Stimulated activated CD4-positive, alpha-beta T cell treated with anti-CD3 and anti-CD28 coated beads, Interleukin-12 subunit alpha, Interleukin-12 subunit beta, amount 100 ng/mL, for 48 hours (primary cell): ENCODE measurements at regions not wholly inside any gene's neighbourhood (a gene's known extent, or its start where the extent isn't known, plus 50 kb on each side); places are given as distances from the start of the nearest gene placed in this dataset.

Experiments used
- DNase-seq, 3 donors: peaks; one replicate each; pipeline ENCODE4 v3.0.0-alpha.2; 2020; ENCODE audit warnings: low read depth in 2 of 3, low spot score in 1 of 3

DNA sequence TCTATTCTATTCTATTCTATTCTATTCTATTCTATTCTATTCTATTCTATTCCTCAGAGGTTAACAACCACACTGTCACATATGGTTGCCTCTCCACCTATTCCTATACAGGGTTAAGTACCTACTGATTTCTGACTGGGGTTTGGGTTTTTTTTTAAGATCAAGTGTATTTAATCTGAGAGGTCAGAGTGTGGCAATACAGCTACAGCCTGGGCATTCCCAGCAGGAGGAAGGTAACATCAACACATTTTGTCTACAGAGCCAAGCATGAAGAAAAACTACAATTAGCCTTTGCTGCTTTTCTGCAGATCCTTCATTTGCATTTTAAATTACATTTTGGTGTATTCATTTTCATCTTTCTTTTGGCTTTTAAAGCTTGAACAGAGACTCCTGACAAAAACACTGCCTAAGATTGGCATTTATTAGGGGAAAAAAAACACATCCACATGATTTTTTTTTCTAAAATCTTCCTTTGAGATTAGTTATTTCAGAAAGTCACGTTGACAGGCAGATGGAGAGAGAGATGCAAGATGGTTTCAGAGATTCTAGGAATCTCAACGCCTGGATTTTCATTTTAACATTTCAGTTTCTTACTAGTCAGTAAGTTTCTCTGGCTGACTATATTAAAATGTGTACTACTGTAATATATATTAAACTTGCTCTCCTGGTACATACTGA lies 255.9 kb upstream of the TET2 start:
- no peak for DNase-seq

GRCh38 chr4:104896660-104897645 lies 249.7 kb upstream of the TET2 start:
- DNase-seq: no peak

DNA sequence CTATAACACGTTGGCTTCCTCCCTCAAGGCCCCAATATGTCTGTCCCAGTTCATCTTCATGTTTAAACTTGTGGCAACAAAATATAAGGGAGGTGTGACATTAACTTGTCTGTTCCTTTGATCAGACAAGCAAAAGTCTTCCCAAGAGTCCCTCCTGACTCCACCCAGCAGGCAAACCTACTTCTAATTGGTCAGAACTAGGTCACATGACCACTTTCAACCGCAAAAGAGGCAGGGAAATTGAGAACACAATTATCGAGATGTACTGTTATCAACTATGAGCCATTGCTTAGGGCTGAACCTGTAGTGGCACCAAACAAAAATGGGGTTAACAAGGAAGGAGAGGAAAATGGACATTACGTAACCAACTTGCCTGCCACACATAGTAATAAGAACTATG lies 246.8 kb upstream of the TET2 start:
- DNase-seq: no peak

GRCh38 chr4:104901438-104901837 lies 245.2 kb upstream of the TET2 start:
- DNase-seq: no peak

DNA sequence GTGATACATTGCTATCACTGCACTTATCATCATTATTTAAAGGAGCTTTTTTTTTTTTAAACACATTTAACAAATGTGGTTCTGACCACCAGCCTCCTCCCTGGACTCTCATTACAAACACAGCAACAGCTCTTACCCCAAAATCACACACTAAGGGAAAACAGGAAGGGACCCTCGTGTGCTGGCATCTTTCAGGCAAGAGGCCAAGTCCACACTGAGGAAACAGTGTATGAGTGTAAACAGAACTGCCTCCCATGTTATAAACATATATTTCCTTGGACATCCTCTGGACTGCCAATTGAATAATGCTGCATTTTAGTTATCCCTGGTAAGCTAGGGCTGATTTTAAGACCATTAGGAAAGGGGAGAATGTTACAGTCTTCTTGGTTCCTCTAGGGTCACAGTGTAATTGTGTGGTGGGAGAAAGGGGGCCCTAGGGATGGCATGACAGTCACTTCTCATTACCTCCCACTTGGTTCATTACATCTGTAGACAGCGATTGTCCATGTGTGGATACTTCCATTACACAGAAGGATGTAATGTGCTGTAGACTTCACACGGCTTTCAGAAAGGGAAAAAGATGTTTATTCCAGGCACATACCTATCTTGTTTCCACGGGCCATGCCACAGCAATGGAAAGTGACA lies 244.6 kb upstream of the TET2 start:
- DNase-seq: no peak

- DNase-seq: no peak
These were observed 241.6 kb upstream of the TET2 start for GRCh38 chr4:104905065-104905464.

- DNase-seq: no peak
These were observed 241.1 kb upstream of the TET2 start for GRCh38 chr4:104905546-104905945.

GRCh38 chr4:104906276-104906675 lies 240.4 kb upstream of the TET2 start:
- DNase-seq: no peak

GRCh38 chr4:104907074-104907649 lies 239.5 kb upstream of the TET2 start:
- DNase-seq: no peak

DNA sequence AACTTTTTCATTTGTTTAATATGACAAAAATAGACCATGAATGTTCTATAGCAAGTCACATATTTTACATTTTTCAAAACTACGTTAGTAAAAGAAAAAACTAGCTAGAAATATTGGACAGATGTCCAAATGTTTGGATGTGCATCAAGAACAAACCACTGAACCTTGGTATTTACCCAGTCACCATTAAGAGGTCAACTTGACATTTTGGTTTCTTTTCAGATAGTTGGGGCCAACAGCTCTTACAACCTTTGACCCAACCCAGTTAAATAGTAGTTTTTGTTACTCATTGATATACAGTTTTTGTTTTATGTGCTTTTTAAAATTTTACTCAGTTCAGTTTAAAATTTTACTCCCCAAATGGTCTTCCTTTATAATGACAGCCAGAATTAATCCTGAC lies 238.7 kb upstream of the TET2 start:
- no peak for DNase-seq

GRCh38 chr4:104909376-104909775 lies 237.3 kb upstream of the TET2 start:
- DNase-seq: no peak

GRCh38 chr4:104912518-104912917 lies 234.2 kb upstream of the TET2 start:
- no peak for DNase-seq

GRCh38 chr4:104915373-104915772 lies 231.3 kb upstream of the TET2 start:
- DNase-seq: no peak

DNA sequence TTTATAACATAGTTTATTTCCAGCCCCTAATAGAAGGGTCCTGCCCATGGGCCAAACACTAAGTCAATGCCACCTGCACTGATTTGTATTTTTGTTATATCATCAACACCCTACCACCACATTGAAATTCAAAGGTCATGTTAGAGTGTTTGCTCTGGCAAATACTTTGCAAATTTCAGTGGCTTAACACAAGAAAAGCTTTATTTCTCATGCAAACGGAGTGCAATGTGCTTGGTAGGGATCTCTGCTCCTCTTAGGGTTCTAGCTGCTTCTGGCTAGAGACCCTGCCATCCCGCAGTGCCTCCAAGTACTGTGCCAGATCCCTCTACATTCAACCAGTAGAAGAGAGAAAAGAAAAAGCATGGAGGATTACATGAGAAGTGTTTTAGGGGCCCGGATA lies 230.8 kb upstream of the TET2 start:
- no peak for DNase-seq

- DNase-seq: no peak
These were observed 227.3 kb upstream of the TET2 start for GRCh38 chr4:104919406-104919805.

DNA sequence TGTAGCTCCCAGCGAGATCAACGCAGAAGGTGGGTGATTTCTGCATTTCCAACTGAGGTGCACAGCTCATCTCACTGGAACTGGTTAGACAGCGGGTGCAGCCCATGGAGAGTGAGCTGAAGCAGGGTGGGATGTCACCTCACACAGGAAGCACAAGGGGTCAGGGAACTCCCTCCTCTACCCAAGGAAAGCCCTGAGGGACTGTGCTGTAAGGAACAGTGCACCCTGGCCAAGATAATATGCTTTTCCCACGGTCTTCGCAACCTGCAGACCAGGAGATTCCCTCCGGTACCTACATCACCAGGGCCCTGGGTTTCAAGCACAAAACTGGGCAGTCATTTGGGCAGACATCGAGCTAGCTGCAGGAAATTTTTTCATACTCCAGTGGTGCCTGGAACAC lies 216.4 kb upstream of the TET2 start:
- no peak for DNase-seq

DNA sequence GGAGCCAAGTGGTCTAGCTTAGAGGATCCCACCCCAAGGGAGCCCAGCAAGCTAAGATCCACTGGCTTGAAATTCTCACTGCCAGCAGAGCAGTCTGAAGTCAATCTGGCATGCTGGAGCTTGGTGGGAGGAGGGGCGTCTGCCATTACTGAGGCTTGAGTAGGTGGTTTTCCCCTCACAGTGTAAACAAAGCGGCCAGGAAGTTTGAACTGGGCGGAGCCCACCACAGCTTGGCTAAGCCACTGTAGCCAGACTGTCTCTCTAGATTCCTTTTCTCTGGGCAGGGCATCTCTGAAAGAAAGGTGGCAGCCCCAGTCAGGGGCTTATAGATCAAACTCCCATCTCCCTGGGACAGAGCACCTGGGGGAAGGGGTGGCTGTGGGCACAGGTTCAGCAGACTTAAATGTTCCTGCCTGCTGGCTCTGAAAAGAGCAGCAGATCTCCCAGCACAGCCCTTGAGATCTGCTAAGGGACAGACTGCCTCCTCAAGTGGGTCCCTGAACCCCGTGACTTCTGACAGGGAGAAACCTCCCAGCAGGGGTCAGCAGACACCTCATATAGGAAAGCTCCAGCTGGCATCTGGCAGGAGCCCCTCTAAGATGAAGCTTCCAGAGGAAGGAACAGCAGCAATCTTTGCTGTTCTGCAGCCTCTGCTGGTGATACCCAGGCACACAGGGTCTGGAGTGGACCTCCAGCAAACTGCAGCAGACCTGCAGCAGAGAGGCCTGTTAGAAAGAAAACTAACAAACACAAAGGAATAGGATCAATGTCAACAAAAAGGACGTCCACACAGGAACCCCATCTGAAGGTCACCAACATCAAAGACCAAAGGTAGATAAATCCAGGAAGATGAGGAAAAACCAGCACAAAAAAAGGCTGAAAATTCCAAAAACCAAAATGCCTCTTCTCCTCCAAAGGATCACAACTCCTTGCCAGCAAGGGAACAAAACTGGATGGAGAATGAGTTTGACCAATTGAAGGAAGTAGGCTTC lies 215.6 kb upstream of the TET2 start:
- peak; percentile 8 to 20 (median 14) for DNase-seq

GRCh38 chr4:104938624-104939023 lies 208.1 kb upstream of the TET2 start:
- no peak for DNase-seq

- DNase-seq: no peak
These were observed 205.7 kb upstream of the TET2 start for GRCh38 chr4:104940927-104941326.

DNA sequence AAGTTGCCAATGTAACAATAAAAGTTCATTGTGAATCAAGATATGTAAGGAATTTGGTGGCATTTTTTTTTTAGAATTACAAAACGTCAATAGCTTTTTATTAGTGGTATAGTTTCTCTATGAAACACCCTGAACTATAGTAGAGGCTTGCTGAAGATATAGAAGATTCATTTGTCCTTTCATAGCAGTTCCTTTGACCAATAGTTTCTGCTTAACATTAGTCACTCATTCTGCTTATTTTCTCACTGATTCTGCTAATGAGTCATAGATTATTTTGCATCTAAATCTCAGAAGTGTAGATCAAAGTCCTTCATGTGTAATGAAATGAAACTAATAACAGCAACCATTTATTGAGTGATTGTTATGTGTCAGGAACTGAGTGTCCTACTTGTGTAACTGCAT lies 205.0 kb upstream of the TET2 start:
- DNase-seq: no peak
